ENCODE measurements at regions not wholly inside any gene's neighbourhood (a gene's known extent, or its start where the extent isn't known, plus 50 kb on each side); places are given as distances from the start of the nearest gene placed in this dataset.

- TF ChIP-seq CTCF (IDR thresholded peaks at IDR 0.05) (no peak), POLR2A (IDR thresholded peaks at IDR 0.05) (no peak)
These were observed 355.1 kb downstream of the EPM2A start for GRCh38 chr6:145380186-145380585.
